ENCODE measurements at regions not wholly inside any gene's neighbourhood (a gene's known extent, or its start where the extent isn't known, plus 50 kb on each side); places are given as distances from the start of the nearest gene placed in this dataset.

- DNase-seq = no peak
Observed at GRCh38 chr18:77995593-77995992, 745.9 kb downstream of the GALR1 start.

DNA sequence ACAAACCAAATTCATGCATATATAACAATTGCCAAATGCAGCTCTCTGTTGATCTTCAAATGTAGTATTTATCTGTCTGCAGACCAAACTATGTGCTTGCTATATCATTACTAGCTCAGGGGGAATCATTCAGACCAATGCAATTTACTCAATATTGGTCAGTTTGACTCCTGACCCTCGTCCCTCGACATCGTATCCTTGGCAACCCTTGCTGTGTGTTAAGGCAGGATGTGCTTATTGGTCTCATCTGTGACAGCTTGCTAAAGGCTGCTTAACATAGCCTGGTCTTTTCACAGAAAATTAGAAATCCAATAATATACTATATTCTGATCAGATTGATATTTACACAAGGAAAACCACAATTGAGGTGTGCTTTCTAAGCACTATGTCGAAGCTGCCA is 747.1 kb downstream of the GALR1 start:
- no peak for DNase-seq

- DNase-seq = no peak
Observed at GRCh38 chr18:78001811-78002210, 752.2 kb downstream of the GALR1 start.

DNA sequence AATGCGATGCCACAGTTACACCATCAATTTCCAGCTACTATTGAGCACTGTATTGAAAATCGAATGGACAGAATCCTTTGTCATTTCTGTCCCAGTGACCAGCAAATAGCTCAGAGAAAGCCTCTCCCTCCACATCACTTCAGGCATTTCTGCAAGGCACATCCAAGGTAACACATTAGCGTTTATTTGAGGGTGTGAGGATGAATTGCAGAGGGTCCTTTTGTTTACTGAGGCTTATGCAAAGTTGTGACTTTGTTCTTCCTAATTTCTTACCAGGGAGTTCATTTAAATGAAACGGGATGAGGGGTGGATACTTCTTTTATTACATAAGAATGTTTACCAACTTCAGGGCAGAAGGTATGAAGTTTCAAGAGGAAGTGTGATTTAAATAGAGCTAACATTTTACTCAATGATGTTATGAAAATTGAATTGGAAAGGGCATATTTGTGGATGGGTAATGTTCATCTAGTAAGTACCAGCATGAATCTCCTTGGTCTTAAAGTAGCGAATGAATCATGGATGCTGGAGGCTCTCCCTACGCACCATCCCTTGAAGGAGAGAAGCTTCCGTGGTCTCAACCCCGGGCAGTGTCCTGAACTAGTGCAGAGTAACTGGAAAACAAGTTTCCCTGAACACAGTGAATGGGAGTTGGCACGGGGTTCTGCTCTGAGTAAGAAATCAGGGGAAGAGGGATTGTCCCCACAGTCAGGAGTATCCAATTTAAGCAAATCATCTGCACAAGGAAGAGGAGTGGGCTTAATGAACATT is 756.5 kb downstream of the GALR1 start:
- DNase-seq = no peak

DNA sequence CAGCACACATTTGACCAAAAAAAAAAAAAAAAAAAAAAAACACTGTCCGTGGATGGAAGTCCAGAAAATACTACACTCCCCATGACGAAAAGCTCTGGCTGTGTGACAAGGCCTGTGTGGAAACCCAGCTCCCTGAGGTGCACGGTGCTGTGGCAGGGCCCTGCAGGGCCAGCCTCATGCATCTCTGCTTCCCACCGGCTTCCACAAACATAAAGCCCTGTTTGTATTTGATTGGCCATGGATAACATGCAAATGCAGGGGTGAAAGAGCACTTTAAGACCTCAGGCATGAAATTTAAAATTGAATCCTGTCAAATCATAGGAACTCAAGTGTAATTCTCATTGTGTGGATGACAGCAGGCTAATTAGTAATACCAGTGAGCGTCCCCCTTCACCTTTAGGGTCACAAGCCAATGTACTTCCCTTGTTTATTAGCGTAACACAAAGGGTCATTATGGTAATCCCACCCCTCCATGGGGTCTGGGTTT is 757.2 kb downstream of the GALR1 start:
- DNase-seq = no peak

DNA sequence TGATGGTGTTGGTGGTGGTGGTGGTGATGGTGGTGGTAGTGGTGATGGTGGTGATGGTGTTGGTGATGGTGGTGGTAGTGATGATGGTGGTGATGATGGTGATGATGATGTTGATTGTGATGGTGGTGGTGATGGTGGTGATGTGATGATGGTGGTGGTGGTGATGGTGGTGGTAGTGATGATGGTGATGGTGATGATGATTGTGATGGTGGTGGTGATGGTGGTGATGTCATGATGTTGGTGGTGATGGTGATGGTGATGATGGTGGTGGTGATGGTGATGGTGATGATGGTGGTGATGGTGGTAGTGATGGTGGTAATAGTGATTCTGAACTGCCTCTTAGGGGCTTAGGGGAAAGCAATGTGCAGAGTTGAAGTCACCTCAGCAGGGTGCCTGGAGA is 760.7 kb downstream of the GALR1 start:
- no peak for DNase-seq

DNA sequence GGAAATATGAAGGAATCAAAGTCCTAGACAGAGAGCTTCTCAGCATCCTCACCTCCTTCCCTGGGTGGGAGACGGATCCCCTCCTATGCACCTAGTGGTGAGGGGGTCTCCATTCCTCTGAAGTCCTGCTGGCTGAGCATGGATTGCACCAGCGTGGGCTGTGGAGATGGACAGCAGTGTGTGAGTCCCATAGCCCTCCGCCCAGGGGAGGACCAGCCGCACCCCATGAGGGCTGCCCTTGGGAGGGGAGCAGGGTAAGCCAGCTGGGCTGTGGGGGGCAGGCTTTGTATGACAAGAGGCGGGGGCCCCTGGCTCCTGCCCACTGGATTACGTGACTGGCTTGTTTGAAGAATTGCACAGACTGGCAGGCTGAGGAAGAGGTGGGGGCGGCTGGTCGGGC is 768.2 kb downstream of the GALR1 start:
- DNase-seq = no peak

- DNase-seq = no peak
Observed at GRCh38 chr18:78021196-78021595, 771.5 kb downstream of the GALR1 start.

DNA sequence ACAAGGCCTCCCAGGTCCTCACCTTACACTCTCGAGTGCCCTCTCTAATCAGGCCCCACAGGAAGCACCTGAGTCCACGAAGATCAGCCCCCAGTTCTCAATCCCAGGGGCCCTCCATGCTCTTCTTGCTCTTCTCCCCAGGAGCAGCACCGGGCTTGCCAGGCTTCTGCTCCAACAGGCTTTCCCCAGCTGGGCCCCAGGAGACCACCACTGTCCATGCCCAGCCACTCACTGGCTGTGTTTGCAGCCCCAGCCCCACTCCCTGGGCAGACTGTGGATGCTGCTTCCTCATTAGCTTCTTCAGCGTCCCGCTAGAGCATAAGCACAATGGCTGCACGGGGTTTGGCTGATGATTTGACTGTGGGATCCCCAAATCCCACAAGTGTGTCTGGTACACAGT is 781.9 kb downstream of the GALR1 start:
- DNase-seq = no peak

- no peak for DNase-seq
Observed at GRCh38 chr18:78031991-78032390, 782.3 kb downstream of the GALR1 start.

DNA sequence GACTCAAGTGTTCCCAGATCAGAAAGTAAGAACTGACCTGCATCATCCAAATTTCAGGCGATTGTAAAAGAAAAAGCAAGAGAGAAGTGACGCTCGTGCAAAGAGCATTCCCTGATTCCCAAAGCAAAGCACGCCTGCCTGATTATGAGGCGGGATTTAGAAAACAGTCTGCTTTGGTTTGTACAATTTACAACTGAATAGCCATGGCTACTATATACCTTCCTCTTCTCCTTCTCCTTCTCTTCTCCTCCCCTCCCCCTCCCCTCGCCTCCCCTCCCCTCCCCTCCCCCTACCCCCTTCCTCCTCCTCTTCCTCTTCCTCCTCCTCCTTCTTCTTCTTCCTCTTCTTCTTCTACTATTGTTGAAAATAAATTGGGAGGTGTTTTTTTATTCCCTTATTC is 782.9 kb downstream of the GALR1 start:
- DNase-seq = no peak

GRCh38 chr18:78034755-78035154 is 785.1 kb downstream of the GALR1 start:
- no peak for DNase-seq

- no peak for DNase-seq
Observed at GRCh38 chr18:78041218-78041617, 791.6 kb downstream of the GALR1 start.

GRCh38 chr18:78046631-78047030 is 797.0 kb downstream of the GALR1 start:
- DNase-seq = no peak

DNA sequence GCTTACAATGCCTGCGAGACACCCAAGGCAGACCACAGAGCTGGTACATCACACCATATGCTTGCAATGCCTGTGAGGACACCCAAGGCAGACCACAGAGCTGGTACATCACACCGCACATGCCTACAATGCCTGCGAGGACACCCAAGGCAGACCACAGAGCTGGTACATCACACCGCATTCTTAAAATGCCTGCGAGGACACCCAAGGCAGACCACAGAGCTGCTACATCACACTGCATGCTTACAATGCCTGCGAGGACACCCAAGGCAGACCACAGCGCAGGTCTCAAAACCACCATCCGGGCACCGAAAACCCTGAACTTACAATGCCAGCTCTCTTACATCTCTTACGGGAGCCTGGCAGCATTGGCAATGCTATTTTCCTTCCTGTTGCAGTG is 799.6 kb downstream of the GALR1 start:
- no peak for DNase-seq

DNA sequence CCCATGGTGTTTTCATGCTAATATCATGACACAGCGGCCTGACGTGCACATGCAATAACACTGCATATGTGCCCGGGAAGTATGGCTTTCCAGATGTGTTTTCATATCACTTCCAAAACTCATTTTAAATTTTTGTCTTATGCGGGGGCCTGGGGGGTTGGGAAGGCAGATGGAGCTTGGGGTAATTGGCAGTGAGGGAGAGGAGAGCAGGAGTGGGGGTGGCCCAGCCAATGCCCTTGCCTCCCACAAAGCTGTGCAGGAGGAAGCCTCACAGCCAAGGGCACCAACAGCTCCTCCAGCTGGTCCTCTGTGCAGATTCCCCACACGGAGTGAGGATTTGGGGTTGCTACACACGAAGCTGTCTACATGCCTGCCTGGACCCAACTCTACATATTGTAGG is 805.2 kb downstream of the GALR1 start:
- DNase-seq = no peak

DNA sequence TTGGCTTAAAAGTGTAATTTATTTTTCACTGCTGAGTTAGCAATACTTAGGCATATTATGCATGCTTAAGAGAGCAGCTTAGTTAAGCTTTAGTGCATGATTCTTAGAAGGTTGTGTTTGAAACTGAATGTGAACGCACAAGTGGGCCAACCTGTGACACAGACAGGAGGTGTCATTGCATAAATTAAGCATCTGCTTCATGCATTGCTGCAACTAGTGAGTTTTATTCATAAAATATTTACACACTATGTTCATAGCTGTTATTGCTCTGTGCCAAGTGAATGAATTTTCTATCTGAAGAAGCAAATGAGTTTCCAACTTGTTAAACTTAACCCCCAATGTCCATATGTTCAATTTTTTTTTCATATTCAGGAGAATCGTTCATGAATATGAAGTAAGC is 806.4 kb downstream of the GALR1 start:
- no peak for DNase-seq

- DNase-seq = no peak
Observed at GRCh38 chr18:78069784-78070664, 820.4 kb downstream of the GALR1 start.

DNA sequence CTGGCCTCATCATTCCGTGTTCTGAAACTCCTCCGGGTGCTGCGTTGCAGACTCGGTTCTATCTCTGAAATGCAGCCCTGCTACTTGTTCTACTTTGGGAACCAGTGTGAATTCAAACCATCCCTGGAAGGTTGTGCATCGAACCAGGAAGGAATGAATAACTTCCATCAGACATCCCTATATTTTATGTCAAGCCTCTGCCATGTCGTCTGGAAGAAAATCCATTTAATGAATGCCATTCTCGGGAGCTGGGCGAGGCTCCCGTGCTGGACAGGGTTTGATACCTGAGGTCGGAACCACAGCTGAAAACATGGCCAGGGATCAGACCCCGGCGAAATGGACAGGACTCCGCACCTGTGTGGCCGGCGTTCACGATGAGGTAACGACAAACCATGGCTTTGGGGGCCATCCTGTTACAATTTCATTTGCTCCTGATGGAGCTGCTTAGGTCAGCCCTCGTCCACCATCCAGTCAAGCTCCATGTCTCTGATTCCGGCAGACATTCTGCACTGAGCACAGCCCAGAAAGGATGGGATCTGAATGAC is 821.6 kb downstream of the GALR1 start:
- DNase-seq = no peak

DNA sequence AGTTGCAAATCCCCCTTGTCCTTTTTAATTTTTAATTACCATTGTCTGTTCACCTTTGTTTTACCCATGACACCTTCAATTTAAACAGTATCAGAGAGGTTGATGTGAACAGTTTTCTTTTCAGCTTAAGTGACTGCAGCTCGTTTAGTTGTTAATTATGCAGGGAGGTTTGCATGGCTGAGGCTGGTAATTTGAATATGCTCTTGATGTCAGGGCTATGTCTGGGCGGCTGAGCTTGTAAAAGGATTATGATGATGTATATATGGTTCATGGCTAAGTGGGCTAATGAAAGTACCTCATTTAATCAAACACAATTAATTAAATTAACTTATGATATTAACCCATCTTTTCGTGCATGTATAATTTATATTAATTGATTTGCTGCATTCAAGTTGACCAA is 822.1 kb downstream of the GALR1 start:
- DNase-seq = no peak

DNA sequence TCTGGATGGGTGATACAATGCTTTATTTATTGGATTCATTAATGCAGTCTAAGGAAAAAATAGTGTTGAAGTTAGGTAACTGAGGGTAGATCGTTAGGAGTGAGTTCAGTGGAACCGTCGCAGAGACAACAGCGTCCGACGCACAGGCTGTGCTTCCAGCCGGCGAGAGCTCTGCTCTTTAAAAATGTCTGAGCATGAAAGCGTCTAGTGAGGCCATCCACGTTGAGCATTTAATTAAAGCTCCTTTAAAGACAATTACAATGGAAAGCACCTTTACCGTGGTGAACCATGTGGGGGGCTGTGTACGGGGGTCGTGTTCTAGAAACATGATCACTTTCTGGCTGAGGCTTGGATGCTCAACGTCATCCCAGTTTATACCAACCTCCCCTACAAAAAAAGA is 822.7 kb downstream of the GALR1 start:
- no peak for DNase-seq

DNA sequence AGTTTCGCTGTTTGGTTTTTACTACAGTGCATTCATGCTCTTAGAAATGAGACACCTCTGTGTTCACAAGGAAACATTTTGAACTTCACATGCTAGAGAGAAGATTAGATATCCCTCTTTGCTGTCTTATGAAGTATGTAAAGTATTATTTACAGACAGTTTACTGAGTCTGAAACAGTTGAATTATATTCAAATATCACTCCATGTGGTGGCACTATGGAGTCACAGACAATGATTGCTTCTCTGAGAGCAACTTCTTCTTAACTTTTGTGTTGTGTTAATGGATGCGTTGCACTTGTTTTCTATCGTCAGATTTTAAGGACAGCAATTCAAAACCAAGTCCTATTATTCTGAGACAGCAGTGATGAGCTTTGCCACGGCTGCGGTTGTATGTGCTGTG is 823.6 kb downstream of the GALR1 start:
- DNase-seq = no peak

DNA sequence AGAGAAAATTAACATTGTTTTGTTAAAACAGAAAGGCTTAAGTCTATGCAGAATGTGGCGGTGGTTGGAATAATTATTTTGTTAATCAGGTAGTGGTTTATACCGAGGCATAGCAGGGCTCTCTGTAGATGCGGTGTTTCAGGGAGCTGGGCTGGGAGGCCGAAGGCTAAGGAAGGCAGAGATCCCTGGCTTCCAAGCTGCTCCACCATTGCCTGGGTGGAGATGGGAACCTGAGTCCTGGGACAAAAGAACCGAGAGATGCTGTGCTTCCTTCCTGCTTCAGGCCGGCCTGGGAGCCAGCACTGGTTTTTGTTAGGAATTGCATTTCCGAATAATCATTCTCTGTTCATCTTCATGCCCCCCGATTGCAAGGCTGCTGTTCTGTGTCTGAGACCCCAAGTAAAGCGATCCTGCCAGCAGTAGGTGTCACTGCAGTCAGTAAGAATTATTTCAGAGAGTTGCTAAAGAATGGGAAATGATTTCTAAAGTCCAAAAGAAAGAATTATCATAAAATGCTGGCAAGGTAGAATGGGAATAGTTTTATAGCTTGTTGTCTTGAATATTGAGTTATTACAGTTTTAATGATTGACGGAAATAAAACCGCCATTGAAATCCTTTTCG is 824.9 kb downstream of the GALR1 start:
- DNase-seq = no peak
